Activated effector memory CD4-positive, alpha-beta T cell treated with Interleukin-2 at 50 U/mL for 16 hours (primary cell): ENCODE measurements at regions not wholly inside any gene's neighbourhood (a gene's known extent, or its start where the extent isn't known, plus 50 kb on each side); places are given as distances from the start of the nearest gene placed in this dataset.
"Not testable (repeated sequence)": the region's sequence is repeated elsewhere in the genome, so short reads cannot be mapped to it uniquely, and the experiment has no call there.

ENCODE experiments used
- DNase-seq: peaks from one replicate; pipeline ENCODE4 v3.0.0-alpha.2; 2020

GRCh38 chr1:189315035-189315901 is 1162.4 kb downstream of the BRINP3 start:
- no peak for DNase-seq

GRCh38 chr1:189323091-189323490 is 1154.6 kb downstream of the BRINP3 start:
- no peak for DNase-seq

- DNase-seq: not testable (repeated sequence)
Observed at GRCh38 chr1:189331071-189331470, 1146.6 kb downstream of the BRINP3 start.

- no peak for DNase-seq
Observed at GRCh38 chr1:189336115-189337100, 1141.3 kb downstream of the BRINP3 start.

GRCh38 chr1:189349607-189350006 is 1128.1 kb downstream of the BRINP3 start:
- DNase-seq: no peak

GRCh38 chr1:189350983-189351616 is 1126.6 kb downstream of the BRINP3 start:
- DNase-seq: no peak

GRCh38 chr1:189351960-189352359 is 1125.7 kb downstream of the BRINP3 start:
- no peak for DNase-seq

GRCh38 chr1:189356206-189356605 is 1121.5 kb downstream of the BRINP3 start:
- DNase-seq: no peak

- no peak for DNase-seq
Observed at GRCh38 chr1:189357317-189357716, 1120.3 kb downstream of the BRINP3 start.

- no peak for DNase-seq
Observed at GRCh38 chr1:189369612-189370011, 1108.1 kb downstream of the BRINP3 start.

- no peak for DNase-seq
Observed at GRCh38 chr1:189374816-189375215, 1102.8 kb downstream of the BRINP3 start.

- DNase-seq: no peak
Observed at GRCh38 chr1:189405419-189405818, 1072.2 kb downstream of the BRINP3 start.

- DNase-seq: no peak
Observed at GRCh38 chr1:189409774-189410173, 1067.9 kb downstream of the BRINP3 start.

GRCh38 chr1:189424746-189425331 is 1052.8 kb downstream of the BRINP3 start:
- DNase-seq: no peak

- no peak for DNase-seq
Observed at GRCh38 chr1:189429610-189430009, 1048.1 kb downstream of the BRINP3 start.

- no peak for DNase-seq
Observed at GRCh38 chr1:189431447-189431846, 1046.2 kb downstream of the BRINP3 start.

- DNase-seq: no peak
Observed at GRCh38 chr1:189432753-189433152, 1044.9 kb downstream of the BRINP3 start.

- no peak for DNase-seq
Observed at GRCh38 chr1:189434461-189434860, 1043.2 kb downstream of the BRINP3 start.

- DNase-seq: no peak
Observed at GRCh38 chr1:189435398-189435797, 1042.3 kb downstream of the BRINP3 start.

- DNase-seq: no peak
Observed at GRCh38 chr1:189438808-189439207, 1038.9 kb downstream of the BRINP3 start.

GRCh38 chr1:189463166-189463565 is 1014.5 kb downstream of the BRINP3 start:
- DNase-seq: no peak

- no peak for DNase-seq
Observed at GRCh38 chr1:189496768-189497167, 980.9 kb downstream of the BRINP3 start.

- DNase-seq: no peak
Observed at GRCh38 chr1:189499736-189500135, 977.9 kb downstream of the BRINP3 start.
